GM12872 (cell line): ENCODE measurements at regions not wholly inside any gene's neighbourhood (a gene's known extent, or its start where the extent isn't known, plus 50 kb on each side); places are given as distances from the start of the nearest gene placed in this dataset.

Source experiments
- TF ChIP-seq, protein P1 (sequence below): IDR thresholded peaks from 3 replicates; pipeline ENCODE4 v1.5.1; 2011; ENCODE audit warnings: low read depth, mild to moderate bottlenecking, low read length, moderate library complexity; ENCODE audit not compliant: insufficient read depth

DNA sequence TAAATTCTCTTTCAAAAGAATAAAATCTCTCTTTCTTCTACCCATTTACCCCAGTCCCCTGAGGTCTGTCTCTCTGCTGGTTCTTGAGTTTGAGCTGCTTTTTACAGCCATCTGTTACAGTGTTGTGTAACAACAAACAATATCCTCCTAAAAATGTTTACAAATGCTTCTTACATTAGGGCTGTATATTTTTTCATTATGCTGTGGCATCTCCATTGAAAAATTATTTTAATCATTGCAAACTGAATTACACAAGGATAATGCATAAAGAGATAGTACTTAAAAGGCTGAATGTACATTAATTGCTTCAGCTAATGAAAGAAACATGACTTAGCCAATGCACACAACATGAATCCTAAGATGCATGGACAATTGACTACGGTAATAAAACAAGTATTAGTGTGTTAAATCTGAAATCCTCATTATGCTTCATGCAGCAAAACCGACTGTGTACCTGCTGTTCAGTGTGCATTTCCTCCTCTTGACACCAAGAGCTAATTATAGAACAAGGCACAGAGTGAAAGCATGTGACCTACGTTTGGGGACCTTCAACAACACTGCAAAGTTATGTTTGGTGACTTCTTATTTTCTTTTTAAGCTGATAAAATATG lies 181.7 kb upstream of the RHOBTB1 start:
- TF ChIP-seq, protein P1, sequence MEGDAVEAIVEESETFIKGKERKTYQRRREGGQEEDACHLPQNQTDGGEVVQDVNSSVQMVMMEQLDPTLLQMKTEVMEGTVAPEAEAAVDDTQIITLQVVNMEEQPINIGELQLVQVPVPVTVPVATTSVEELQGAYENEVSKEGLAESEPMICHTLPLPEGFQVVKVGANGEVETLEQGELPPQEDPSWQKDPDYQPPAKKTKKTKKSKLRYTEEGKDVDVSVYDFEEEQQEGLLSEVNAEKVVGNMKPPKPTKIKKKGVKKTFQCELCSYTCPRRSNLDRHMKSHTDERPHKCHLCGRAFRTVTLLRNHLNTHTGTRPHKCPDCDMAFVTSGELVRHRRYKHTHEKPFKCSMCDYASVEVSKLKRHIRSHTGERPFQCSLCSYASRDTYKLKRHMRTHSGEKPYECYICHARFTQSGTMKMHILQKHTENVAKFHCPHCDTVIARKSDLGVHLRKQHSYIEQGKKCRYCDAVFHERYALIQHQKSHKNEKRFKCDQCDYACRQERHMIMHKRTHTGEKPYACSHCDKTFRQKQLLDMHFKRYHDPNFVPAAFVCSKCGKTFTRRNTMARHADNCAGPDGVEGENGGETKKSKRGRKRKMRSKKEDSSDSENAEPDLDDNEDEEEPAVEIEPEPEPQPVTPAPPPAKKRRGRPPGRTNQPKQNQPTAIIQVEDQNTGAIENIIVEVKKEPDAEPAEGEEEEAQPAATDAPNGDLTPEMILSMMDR, result no peak

DNA sequence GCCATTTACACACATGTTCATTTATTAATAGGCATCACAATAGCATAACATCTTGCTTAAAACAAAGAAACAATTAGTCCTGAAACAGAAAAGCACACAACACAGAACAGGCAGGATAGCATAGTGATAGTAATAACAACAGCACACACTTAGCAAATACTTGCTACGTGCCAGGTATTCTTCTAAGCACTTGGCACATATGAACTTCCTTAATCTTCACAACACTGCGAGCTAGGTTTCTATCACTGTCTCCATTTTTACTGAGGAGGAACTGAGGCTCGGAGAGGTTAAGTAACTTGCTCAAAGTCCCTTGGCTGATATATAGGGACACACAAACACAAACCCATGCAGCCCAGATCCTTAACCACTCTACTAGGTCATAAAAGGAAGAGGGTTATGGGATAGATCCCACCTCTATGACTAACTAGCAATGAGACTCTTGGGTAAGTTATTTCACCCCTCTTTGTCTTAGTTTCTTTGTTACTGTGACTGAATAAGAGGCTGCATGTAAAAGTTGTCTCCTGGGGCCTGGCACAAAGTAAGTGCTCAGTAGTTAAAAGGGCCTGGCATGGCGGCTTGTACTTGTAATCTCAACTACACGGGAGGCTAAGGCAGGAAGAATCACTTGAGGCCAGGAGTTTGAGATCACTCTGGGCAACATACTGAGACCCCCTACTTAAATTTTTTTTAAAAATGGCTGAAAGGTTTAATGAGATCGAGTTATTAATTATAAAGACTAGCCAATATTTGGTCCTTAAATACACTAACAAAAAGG lies 181.0 kb upstream of the RHOBTB1 start:
- TF ChIP-seq, protein P1, result no peak

DNA sequence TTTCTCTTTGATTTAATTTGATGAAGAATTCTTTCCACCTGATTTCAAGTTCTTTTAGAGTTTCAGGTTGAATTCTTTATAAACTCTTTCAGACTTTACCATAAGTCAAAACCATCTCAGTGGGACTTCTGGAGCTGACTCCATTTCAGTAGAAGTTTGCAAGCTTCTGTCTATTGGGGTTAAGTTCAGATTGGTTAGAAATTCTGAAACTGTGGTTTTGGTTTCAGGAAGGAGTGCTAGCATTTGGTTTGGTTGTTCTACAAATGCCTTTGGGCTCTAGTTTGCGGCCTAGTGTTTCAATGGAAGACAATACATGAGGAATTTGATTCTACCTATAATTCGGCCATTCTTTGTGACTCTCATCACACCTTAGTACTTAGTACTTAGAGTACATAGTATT lies 176.8 kb upstream of the RHOBTB1 start:
- TF ChIP-seq, protein P1, result no peak

DNA sequence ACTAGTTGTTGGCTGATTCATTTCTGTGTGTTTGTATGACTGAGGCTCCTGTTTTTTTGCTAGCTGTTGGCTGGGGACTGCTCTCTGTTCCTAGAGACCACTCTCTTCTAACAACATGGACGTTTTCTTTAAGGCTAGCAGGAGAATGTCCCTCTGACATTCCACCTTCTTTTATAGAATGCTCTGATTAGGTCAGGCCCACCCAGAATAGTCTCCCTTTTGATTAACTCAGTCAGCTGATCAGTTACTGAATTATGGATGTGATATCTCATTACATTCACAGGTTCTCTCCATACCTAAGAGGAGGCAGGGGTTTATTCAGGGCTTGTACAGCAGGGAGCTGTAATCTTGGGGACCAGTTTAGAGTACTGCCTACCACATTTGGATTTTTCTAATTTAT lies 175.6 kb upstream of the RHOBTB1 start:
- TF ChIP-seq, protein P1, result no peak

DNA sequence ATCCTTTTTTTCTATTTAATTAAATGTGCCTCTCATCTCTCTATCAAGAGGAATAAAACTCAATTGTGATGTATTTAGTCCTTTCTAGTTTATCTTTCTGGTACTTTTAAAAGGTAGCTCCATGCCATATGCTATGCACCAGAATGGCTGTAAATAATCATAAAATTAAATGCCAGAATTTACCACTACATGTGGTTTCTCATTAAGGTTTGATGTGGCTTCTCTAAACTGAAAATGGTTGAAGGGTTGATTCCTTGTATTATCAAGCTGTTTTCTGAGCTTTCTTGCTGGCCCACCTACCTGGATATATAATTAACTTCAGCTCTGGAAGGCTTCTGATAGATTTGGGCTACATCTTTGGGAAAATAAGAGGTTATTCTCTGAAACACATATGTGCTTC lies 171.9 kb upstream of the RHOBTB1 start:
- TF ChIP-seq, protein P1, result no peak

DNA sequence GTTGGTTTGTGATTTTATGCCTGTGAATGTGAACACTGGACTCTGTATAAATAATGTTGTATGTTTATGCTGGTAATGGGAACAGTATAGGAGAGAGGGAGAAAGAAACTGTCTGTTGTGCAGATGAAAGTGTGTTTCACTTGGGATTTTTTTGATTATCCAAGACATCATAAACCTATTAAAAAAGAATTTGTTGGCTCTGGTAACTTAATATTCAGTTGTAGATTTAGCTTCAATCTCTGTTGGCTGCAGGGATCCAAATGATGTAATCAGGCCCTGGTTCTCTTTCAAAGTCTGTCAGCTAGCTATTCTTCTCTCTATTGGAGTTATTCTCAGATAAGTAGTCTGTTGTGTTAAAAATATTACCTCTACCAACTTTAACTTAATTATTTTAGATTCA lies 168.8 kb upstream of the RHOBTB1 start:
- TF ChIP-seq, protein P1, result no peak

DNA sequence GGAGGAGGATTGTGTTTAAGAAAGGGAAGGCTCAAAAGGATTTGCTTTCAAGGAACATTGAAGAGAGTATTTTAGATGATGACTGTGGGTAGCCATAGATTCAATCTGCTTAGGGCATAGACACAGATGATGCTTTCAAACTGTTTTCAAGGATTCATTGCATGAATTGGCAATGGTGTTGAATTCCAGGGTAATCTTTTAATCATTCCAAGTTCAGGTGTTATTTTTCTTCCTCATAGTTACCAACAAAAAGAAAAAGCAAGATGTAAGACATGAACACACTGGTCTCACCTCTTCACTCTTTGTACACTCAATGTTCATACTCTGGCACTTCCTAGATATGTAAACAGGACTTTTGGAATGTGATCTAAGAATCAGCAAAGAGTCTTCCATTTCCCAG lies 167.0 kb upstream of the RHOBTB1 start:
- TF ChIP-seq, protein P1, result no peak
